Stimulated activated naive CD8-positive, alpha-beta T cell treated with anti-CD3 and anti-CD28 coated beads, Interleukin-15, amount 100 ng/mL, for 72 hours (primary cell): ENCODE measurements at regions not wholly inside any gene's neighbourhood (a gene's known extent, or its start where the extent isn't known, plus 50 kb on each side); places are given as distances from the start of the nearest gene placed in this dataset.
"Not testable (repeated sequence)": the region's sequence is repeated elsewhere in the genome, so short reads cannot be mapped to it uniquely, and the experiment has no call there.

Source experiments
- ATAC-seq: fragments of 150-1000 bp; cut with Tn5 transposase; 2 replicates; pipeline ENCODE4 v1.10.0; 2021; ENCODE audit warnings: mild to moderate bottlenecking, moderate library complexity
- DNase-seq, 2 donors: peaks; one replicate each; pipeline ENCODE4 v3.0.0; 2021 to 2022
- H3K27ac Mint-ChIP-seq, 2 donors: one replicate each; pipeline ENCODE4 v1.8.0; 2022; ENCODE audit warnings: mild to moderate bottlenecking in 2 of 2, mixed read lengths in 2 of 2, moderate library complexity in 2 of 2
- H3K27me3 Mint-ChIP-seq: one replicate; pipeline ENCODE4 v1.8.0; 2022; ENCODE audit warnings: mixed read lengths
- H3K4me1 Mint-ChIP-seq: one replicate; pipeline ENCODE4 v1.8.0; 2022; ENCODE audit warnings: mild to moderate bottlenecking, mixed read lengths
- H3K4me3 Mint-ChIP-seq, 2 donors: one replicate each; pipeline ENCODE4 v1.8.0; 2022; ENCODE audit warnings: mild to moderate bottlenecking in 2 of 2, mixed read lengths in 2 of 2, moderate library complexity in 1 of 2
- H3K9me3 Mint-ChIP-seq, 2 donors: one replicate each; pipeline ENCODE4 v1.8.0; 2022; ENCODE audit warnings: mixed read lengths in 2 of 2

- H3K27me3 Mint-ChIP-seq: peaks cover 84% of the 10 kb centered on the region
- H3K4me3 Mint-ChIP-seq: peak overlapping the region; percentile 88
- H3K27ac Mint-ChIP-seq: peak overlapping the region in 1 of 2 donors; percentile 23
- no peak for ATAC-seq
- H3K9me3 Mint-ChIP-seq: peaks cover 0 to 5% of the 10 kb centered on the region in 2 donors
- DNase-seq: no peak
- peaks cover 12% of the 10 kb centered on the region for H3K4me1 Mint-ChIP-seq
Observed at GRCh38 chr9:33677506-33677809, 117.9 kb upstream of the PRSS3 start.

- H3K4me3 Mint-ChIP-seq: no peak overlapping the region
- ATAC-seq (no peak), DNase-seq (no peak)
- H3K4me1 Mint-ChIP-seq: peaks cover 12% of the 10 kb centered on the region
- H3K27ac Mint-ChIP-seq: no peak overlapping the region
- peaks cover 0 to 3% of the 10 kb centered on the region in 2 donors for H3K9me3 Mint-ChIP-seq
- peaks cover 84% of the 10 kb centered on the region for H3K27me3 Mint-ChIP-seq
Observed at GRCh38 chr9:33677961-33678360, 117.4 kb upstream of the PRSS3 start.

GRCh38 chr9:33682551-33682950 lies 112.8 kb upstream of the PRSS3 start:
- Mint-ChIP-seq H3K9me3 (no peaks in the 10 kb centered on the region), H3K4me3 (no peak overlapping the region), H3K27ac (no peak overlapping the region), H3K4me1 (peaks cover under 1% of the 10 kb centered on the region), H3K27me3 (peaks cover 55% of the 10 kb centered on the region)
- DNase-seq (no peak), ATAC-seq (no peak)

GRCh38 chr9:33684831-33685230 lies 110.5 kb upstream of the PRSS3 start:
- H3K27me3 Mint-ChIP-seq: peaks cover 59% of the 10 kb centered on the region
- DNase-seq (no peak), ATAC-seq (no peak)

GRCh38 chr9:33686942-33687341 lies 108.4 kb upstream of the PRSS3 start:
- ATAC-seq: no peak
- Mint-ChIP-seq H3K27me3 (peaks cover 42% of the 10 kb centered on the region), H3K4me1 (no peaks in the 10 kb centered on the region)

More at GRCh38 chr9:33684831-33685230, 110.5 kb upstream of the PRSS3 start:
- H3K9me3 Mint-ChIP-seq: no peaks in the 10 kb centered on the region
- H3K4me1 Mint-ChIP-seq: no peaks in the 10 kb centered on the region
- no peak overlapping the region for H3K4me3 Mint-ChIP-seq
- no peak overlapping the region for H3K27ac Mint-ChIP-seq

GRCh38 chr9:33687779-33688178 lies 107.6 kb upstream of the PRSS3 start:
- Mint-ChIP-seq H3K27ac (no peak overlapping the region), H3K4me1 (no peaks in the 10 kb centered on the region), H3K4me3 (no peak overlapping the region), H3K9me3 (no peaks in the 10 kb centered on the region), H3K27me3 (peaks cover 36% of the 10 kb centered on the region)
- DNase-seq (no peak), ATAC-seq (no peak)

More at GRCh38 chr9:33686942-33687341, 108.4 kb upstream of the PRSS3 start:
- no peak for DNase-seq
- H3K27ac Mint-ChIP-seq: no peak overlapping the region
- H3K4me3 Mint-ChIP-seq: no peak overlapping the region
- no peaks in the 10 kb centered on the region for H3K9me3 Mint-ChIP-seq

GRCh38 chr9:33690143-33690933 lies 105.0 kb upstream of the PRSS3 start:
- ATAC-seq (no peak), DNase-seq (no peak)
- Mint-ChIP-seq H3K27me3 (peaks cover 39% of the 10 kb centered on the region), H3K27ac (no peak overlapping the region), H3K9me3 (no peaks in the 10 kb centered on the region), H3K4me3 (no peak overlapping the region), H3K4me1 (peaks cover 8% of the 10 kb centered on the region)

- no peaks in the 10 kb centered on the region for H3K9me3 Mint-ChIP-seq
- DNase-seq (no peak), ATAC-seq (no peak)
- peaks cover 49% of the 10 kb centered on the region for H3K27me3 Mint-ChIP-seq
- no peak overlapping the region for H3K4me3 Mint-ChIP-seq
- H3K4me1 Mint-ChIP-seq: peaks cover 15% of the 10 kb centered on the region
- H3K27ac Mint-ChIP-seq: no peak overlapping the region
Observed at GRCh38 chr9:33695299-33695698, 100.1 kb upstream of the PRSS3 start.

GRCh38 chr9:33695856-33696255 lies 99.5 kb upstream of the PRSS3 start:
- H3K9me3 Mint-ChIP-seq: no peaks in the 10 kb centered on the region
- no peak for DNase-seq
- no peak for ATAC-seq
- H3K27me3 Mint-ChIP-seq: peaks cover 49% of the 10 kb centered on the region
- peaks cover 18% of the 10 kb centered on the region for H3K4me1 Mint-ChIP-seq
- H3K27ac Mint-ChIP-seq: no peak overlapping the region
- H3K4me3 Mint-ChIP-seq: no peak overlapping the region

GRCh38 chr9:33697171-33697570 lies 98.2 kb upstream of the PRSS3 start:
- ATAC-seq (no peak), DNase-seq (no peak)
- Mint-ChIP-seq H3K27me3 (peaks cover 49% of the 10 kb centered on the region), H3K4me3 (no peak overlapping the region), H3K9me3 (no peaks in the 10 kb centered on the region), H3K27ac (no peak overlapping the region), H3K4me1 (peaks cover 22% of the 10 kb centered on the region)

- no peaks in the 10 kb centered on the region for H3K9me3 Mint-ChIP-seq
- H3K4me1 Mint-ChIP-seq: peaks cover 22% of the 10 kb centered on the region
- no peak overlapping the region for H3K27ac Mint-ChIP-seq
- DNase-seq (no peak), ATAC-seq (no peak)
- H3K4me3 Mint-ChIP-seq: no peak overlapping the region
- H3K27me3 Mint-ChIP-seq: peaks cover 41% of the 10 kb centered on the region
Observed at GRCh38 chr9:33698267-33698666, 97.1 kb upstream of the PRSS3 start.

GRCh38 chr9:33700940-33701339 lies 94.4 kb upstream of the PRSS3 start:
- not testable (repeated sequence) for DNase-seq, H3K9me3 Mint-ChIP-seq, H3K4me3 Mint-ChIP-seq
- Mint-ChIP-seq H3K27me3 (peaks cover 28% of the 10 kb centered on the region), H3K27ac (peak overlapping the region in 1 of 2 donors; percentile 76), H3K4me1 (peaks cover 10% of the 10 kb centered on the region)
- ATAC-seq: peak; percentile 45

GRCh38 chr9:33703430-33704102 lies 91.8 kb upstream of the PRSS3 start:
- no peak overlapping the region for H3K4me3 Mint-ChIP-seq
- peaks cover 0 to 5% of the 10 kb centered on the region in 2 donors for H3K9me3 Mint-ChIP-seq
- H3K27me3 Mint-ChIP-seq: peaks cover 29% of the 10 kb centered on the region
- DNase-seq: no peak
- H3K4me1 Mint-ChIP-seq: peaks cover 8% of the 10 kb centered on the region
- no peak overlapping the region for H3K27ac Mint-ChIP-seq
- no peak for ATAC-seq

- not testable (repeated sequence) for DNase-seq, H3K4me1 Mint-ChIP-seq, ATAC-seq, H3K9me3 Mint-ChIP-seq, H3K27ac Mint-ChIP-seq, H3K4me3 Mint-ChIP-seq
- H3K27me3 Mint-ChIP-seq: peaks cover 15% of the 10 kb centered on the region
Observed at GRCh38 chr9:33705440-33705839, 89.9 kb upstream of the PRSS3 start.

- no peak for ATAC-seq
- Mint-ChIP-seq H3K4me1 (no peaks in the 10 kb centered on the region), H3K27me3 (peaks cover 15% of the 10 kb centered on the region), H3K27ac (no peak overlapping the region), H3K9me3 (peaks cover 0 to 5% of the 10 kb centered on the region in 2 donors), H3K4me3 (no peak overlapping the region)
- no peak for DNase-seq
Observed at GRCh38 chr9:33708441-33708840, 86.9 kb upstream of the PRSS3 start.

- no peak for DNase-seq
- Mint-ChIP-seq H3K4me1 (no peaks in the 10 kb centered on the region), H3K4me3 (no peak overlapping the region), H3K9me3 (peaks cover 0 to 5% of the 10 kb centered on the region in 2 donors), H3K27ac (no peak overlapping the region), H3K27me3 (peaks cover 15% of the 10 kb centered on the region)
- ATAC-seq: no peak
Observed at GRCh38 chr9:33709269-33709668, 86.1 kb upstream of the PRSS3 start.
